Smooth muscle cell (in vitro differentiated cells): ENCODE measurements at regions not wholly inside any gene's neighbourhood (a gene's known extent, or its start where the extent isn't known, plus 50 kb on each side); places are given as distances from the start of the nearest gene placed in this dataset.

ENCODE experiments used
- DNase-seq: peaks from one replicate; lab custom pipeline; 2025; ENCODE audit not compliant: unreplicated experiment; lab: John Stamatoyannopoulos, UW
- H2AFZ ChIP-seq: fragments of 200-600 bp; sonication (generic); 2 replicates; pipeline ENCODE4 v1.6.0; 2016; ENCODE audit warnings: antibody characterized with exemption, low read depth, mild to moderate bottlenecking
- H3F3A ChIP-seq: fragments of 200-600 bp; sonication (generic); 2 replicates; pipeline ENCODE4 v1.6.0; 2017; ENCODE audit warnings: antibody characterized with exemption, low read depth
- H3K27ac ChIP-seq: fragments of 200-600 bp; sonication (generic); 2 replicates; pipeline ENCODE4 v1.5.1; 2016; ENCODE audit warnings: low read depth, mild to moderate bottlenecking
- H3K27me3 ChIP-seq: fragments of 200-600 bp; sonication (generic); 2 replicates; pipeline ENCODE4 v1.6.1; 2016; ENCODE audit warnings: low read depth, mild to moderate bottlenecking
- H3K36me3 ChIP-seq: fragments of 200-600 bp; sonication (generic); 2 replicates; pipeline ENCODE4 v1.5.1; 2016; ENCODE audit warnings: low read depth
- H3K4me1 ChIP-seq: fragments of 200-600 bp; sonication (generic); 2 replicates; pipeline ENCODE4 v1.5.1; 2016; ENCODE audit warnings: low read depth
- H3K4me2 ChIP-seq: fragments of 200-600 bp; sonication (generic); 2 replicates; pipeline ENCODE4 v1.6.0; 2016; ENCODE audit warnings: mild to moderate bottlenecking
- H3K4me3 ChIP-seq: fragments of 200-600 bp; sonication (generic); 2 replicates; pipeline ENCODE4 v1.5.1; 2016; ENCODE audit warnings: mild to moderate bottlenecking
- H3K79me2 ChIP-seq: fragments of 200-600 bp; sonication (generic); 2 replicates; pipeline ENCODE4 v1.6.0; 2016; ENCODE audit warnings: low read depth, mild to moderate bottlenecking
- H3K9ac ChIP-seq: fragments of 200-600 bp; sonication (generic); 2 replicates; pipeline ENCODE4 v1.6.0; 2016; ENCODE audit warnings: low read depth
- H3K9me3 ChIP-seq: fragments of 200-600 bp; sonication (generic); replicated peaks from 2 replicates; pipeline ENCODE4 v1.5.1; 2016; ENCODE audit warnings: low read depth
- H4K20me1 ChIP-seq: fragments of 200-600 bp; sonication (generic); 2 replicates; pipeline ENCODE4 v1.6.0; 2016; ENCODE audit warnings: low read depth
- CTCF ChIP-seq: fragments of 200-600 bp; sonication (generic); IDR thresholded peaks from 2 replicates; pipeline ENCODE4 v1.5.1; 2017; ENCODE audit warnings: borderline replicate concordance, mild to moderate bottlenecking, antibody characterized with exemption; ENCODE audit not compliant: insufficient read depth, poor library complexity, severe bottlenecking
- WGBS: methylation state at CpG from one replicate; pipeline ENCODE4 v1.1.7; 2016; ENCODE audit warnings: low lambda C conversion rate; 5-methylcytosine and 5-hydroxymethylcytosine counted together

GRCh38 chr5:40356248-40356647 is 323.5 kb upstream of the PTGER4 start:
- Histone ChIP-seq H3K9ac (no peak overlapping the region), H2AFZ (no peak overlapping the region), H3K4me2 (no peak overlapping the region), H3K27ac (no peak overlapping the region), H3K4me1 (no peaks in the 10 kb centered on the region), H3K4me3 (no peak overlapping the region), H3K27me3 (no peaks in the 10 kb centered on the region), H4K20me1 (no peaks in the 10 kb centered on the region), H3K9me3 (no peaks in the 10 kb centered on the region), H3K36me3 (no peaks in the 10 kb centered on the region), H3F3A (no peaks in the 10 kb centered on the region), H3K79me2 (no peaks in the 10 kb centered on the region)
- no peak for TF ChIP-seq CTCF
- DNase-seq = no peak
- 81% methylated on average over 1 of the region's 1 CpG for WGBS

GRCh38 chr5:40355846-40356245 is 323.9 kb upstream of the PTGER4 start:
- no peaks in the 10 kb centered on the region for H3K36me3 ChIP-seq

GRCh38 chr5:40355181-40355580 is 324.5 kb upstream of the PTGER4 start:
- Histone ChIP-seq H3K79me2 (no peaks in the 10 kb centered on the region), H3K4me2 (no peak overlapping the region), H3K36me3 (no peaks in the 10 kb centered on the region), H4K20me1 (no peaks in the 10 kb centered on the region), H2AFZ (no peak overlapping the region), H3K4me3 (no peak overlapping the region), H3K9me3 (no peaks in the 10 kb centered on the region), H3K9ac (no peak overlapping the region), H3F3A (no peaks in the 10 kb centered on the region), H3K27ac (no peak overlapping the region), H3K27me3 (no peaks in the 10 kb centered on the region), H3K4me1 (no peaks in the 10 kb centered on the region)
- 91% methylated on average over 6 of the region's 6 CpGs for WGBS
- DNase-seq = no peak
- TF ChIP-seq CTCF = no peak

More at GRCh38 chr5:40355846-40356245, 323.9 kb upstream of the PTGER4 start:
- H3K9ac ChIP-seq = no peak overlapping the region
- no peaks in the 10 kb centered on the region for H3F3A ChIP-seq
- H3K9me3 ChIP-seq = no peaks in the 10 kb centered on the region
- H3K27ac ChIP-seq = no peak overlapping the region
- no peaks in the 10 kb centered on the region for H3K27me3 ChIP-seq
- no peak overlapping the region for H3K4me2 ChIP-seq
- H3K4me1 ChIP-seq = no peaks in the 10 kb centered on the region
- WGBS = 84% methylated on average over 4 of the region's 4 CpGs
- TF ChIP-seq CTCF = no peak
- no peak overlapping the region for H2AFZ ChIP-seq
- no peak overlapping the region for H3K4me3 ChIP-seq
- H3K79me2 ChIP-seq = no peaks in the 10 kb centered on the region
- H4K20me1 ChIP-seq = no peaks in the 10 kb centered on the region
- no peak for DNase-seq

- H3K79me2 ChIP-seq = no peaks in the 10 kb centered on the region
- no peaks in the 10 kb centered on the region for H3K36me3 ChIP-seq
- no peaks in the 10 kb centered on the region for H4K20me1 ChIP-seq
- H2AFZ ChIP-seq = no peak overlapping the region
- H3K4me2 ChIP-seq = no peak overlapping the region
- no peak for DNase-seq
- H3K9ac ChIP-seq = no peak overlapping the region
- no peaks in the 10 kb centered on the region for H3K4me1 ChIP-seq
- WGBS = 92% methylated on average over 5 of the region's 5 CpGs
- TF ChIP-seq CTCF = no peak
- no peaks in the 10 kb centered on the region for H3K27me3 ChIP-seq
- H3F3A ChIP-seq = no peaks in the 10 kb centered on the region
- no peaks in the 10 kb centered on the region for H3K9me3 ChIP-seq
- H3K27ac ChIP-seq = no peak overlapping the region
- H3K4me3 ChIP-seq = no peak overlapping the region
These were observed 325.5 kb upstream of the PTGER4 start for GRCh38 chr5:40354171-40354570.
